HCT116 (cell line): ENCODE measurements at regions not wholly inside any gene's neighbourhood (a gene's known extent, or its start where the extent isn't known, plus 50 kb on each side); places are given as distances from the start of the nearest gene placed in this dataset.

Experiments used
- ATAC-seq: fragments of 200-7000 bp; cut with Tn5 transposase; 2 replicates; pipeline ENCODE4 v1.9.1; 2020; ENCODE audit warnings: mild to moderate bottlenecking, moderate library complexity
- BruUV-seq: library from RNA; stranded (reverse); fragments of 400-500 nt; replicated peaks from 2 replicates; lab custom pipeline; 2021; lab: Mats Ljungman, UMichigan
- CTCF ChIA-PET: fragments of 300-600 bp; sonication (Branson Sonifier 250); formaldehyde crosslinking; loops from one replicate; lab custom pipeline; 2021; ENCODE audit warnings: antibody characterized with exemption; lab: Charles Lee
- POLR2A ChIA-PET: fragments of 300-600, 350-600 bp; sonication (Branson Sonifier 250); formaldehyde crosslinking; loops from one replicate; lab custom pipeline; 2021; ENCODE audit warnings: antibody characterized with exemption; lab: Charles Lee
- RAD21 ChIA-PET, 2 experiments: fragments of 300-600 bp; sonication (Branson Sonifier 250); formaldehyde crosslinking; loops; one replicate each; lab custom pipeline; 2023; ENCODE audit warnings: low total read pairs in 2 of 2; ENCODE audit not compliant: uncharacterized antibody in 2 of 2, unreplicated experiment in 2 of 2, low non-redundant PET in 1 of 2; lab: Charles Lee
- DNase-seq: peaks from one replicate; pipeline ENCODE4 v3.0.0-alpha.2; 2010; ENCODE audit warnings: low read depth, low spot score
- H2AFZ ChIP-seq: fragments of 200-600 bp; shearing (Covaris generic), sonication (generic); 2 replicates; pipeline ENCODE4 v1.6.1; 2017; ENCODE audit warnings: low read depth, mixed run types, mixed read lengths, antibody characterized with exemption, low read length; ENCODE audit not compliant: poor library complexity, severe bottlenecking
- H3K27ac ChIP-seq: 2 replicates; pipeline ENCODE4 v1.5.1; 2012; ENCODE audit warnings: low read depth, low read length
- H3K27me3 ChIP-seq: fragments of 200-600 bp; sonication (generic); 2 replicates; pipeline ENCODE4 v1.6.1; 2016; ENCODE audit warnings: mixed run types, low read length, mixed read lengths; ENCODE audit not compliant: insufficient read depth
- H3K36me3 ChIP-seq, 2 experiments: fragments of 200-500 bp in 1 of 2; fragments of 200-600 bp in 1 of 2; sonication (Bioruptor generic) in 1 of 2; sonication (generic) in 1 of 2; 2 replicates each; pipeline versions ENCODE4 v1.5.1 to v1.6.1; 2014 to 2016; ENCODE audit warnings: low read length in 2 of 2, inconsistent platforms in 1 of 2, mixed read lengths in 1 of 2, mixed run types in 1 of 2; ENCODE audit not compliant: insufficient read depth in 2 of 2, control insufficient read depth in 1 of 2
- H3K4me1 ChIP-seq, 2 experiments: fragments of 200-600 bp in 1 of 2; sonication (generic) in 1 of 2; 2 replicates each; pipeline versions ENCODE4 v1.5.1 to v1.6.1; 2012 to 2017; ENCODE audit warnings: low read length in 2 of 2, inconsistent platforms in 1 of 2, mild to moderate bottlenecking in 1 of 2, mixed read lengths in 1 of 2, mixed run types in 1 of 2, moderate library complexity in 1 of 2; ENCODE audit not compliant: insufficient read depth in 2 of 2, control insufficient read depth in 1 of 2
- H3K4me2 ChIP-seq: fragments of 200-600 bp; sonication (generic); 2 replicates; pipeline ENCODE4 v1.6.1; 2017; ENCODE audit warnings: mixed run types, low read length, mixed read lengths
- H3K4me3 ChIP-seq, 2 experiments: fragments of 200-600 bp in 1 of 2; sonication (generic) in 1 of 2; replicated peaks in 1 of 2; 2 replicates each; pipeline ENCODE4 v1.5.1; 2011 to 2016; ENCODE audit warnings: low read length in 2 of 2, control low read depth in 1 of 2, low read depth in 1 of 2, mild to moderate bottlenecking in 1 of 2, mixed read lengths in 1 of 2, mixed run types in 1 of 2
- H3K79me2 ChIP-seq: fragments of 200-600 bp; sonication (generic); 2 replicates; pipeline ENCODE4 v1.6.1; 2017; ENCODE audit warnings: mild to moderate bottlenecking, mixed run types, low read length, moderate library complexity, mixed read lengths; ENCODE audit not compliant: insufficient read depth
- H3K9ac ChIP-seq: fragments of 200-600 bp; sonication (generic); 2 replicates; pipeline ENCODE4 v1.6.1; 2016; ENCODE audit warnings: low read length, mixed read lengths
- H3K9me2 ChIP-seq: fragments of 200-600 bp; sonication (generic), shearing (Covaris generic); 2 replicates; pipeline ENCODE4 v1.6.1; 2017; ENCODE audit warnings: mixed run types, mild to moderate bottlenecking, moderate library complexity; ENCODE audit not compliant: insufficient read depth
- H3K9me3 ChIP-seq, 2 experiments: fragments of 200-500 bp in 1 of 2; fragments of 200-600 bp in 1 of 2; sonication (Bioruptor generic) in 1 of 2; sonication (generic) in 1 of 2; 2 replicates each; pipeline ENCODE4 v1.6.1; 2014 to 2017; ENCODE audit warnings: low read length in 2 of 2, mixed read lengths in 2 of 2, inconsistent platforms in 1 of 2, low read depth in 1 of 2, mild to moderate bottlenecking in 1 of 2, mixed run types in 1 of 2, moderate library complexity in 1 of 2; ENCODE audit not compliant: control insufficient read depth in 1 of 2, insufficient read depth in 1 of 2
- H4K20me1 ChIP-seq: fragments of 200-600 bp; sonication (generic), shearing (Covaris generic); 2 replicates; pipeline ENCODE4 v1.6.1; 2017; ENCODE audit warnings: mixed run types, mild to moderate bottlenecking, moderate library complexity; ENCODE audit not compliant: insufficient read depth
- CBX3 ChIP-seq: IDR thresholded peaks from 2 replicates; pipeline ENCODE4 v1.6.1; 2012; ENCODE audit warnings: low read depth
- CTCF ChIP-seq, 3 experiments: fragments of 200-600 bp in 1 of 3; sonication (generic) in 1 of 3; IDR thresholded peaks in 2 of 3; conservative IDR thresholded peaks in 1 of 3; 2 replicates each; pipeline ENCODE4 v1.5.1; 2012 to 2017; ENCODE audit warnings: low read depth in 2 of 3, low read length in 2 of 3, antibody characterized with exemption in 1 of 3, borderline replicate concordance in 1 of 3, control low read depth in 1 of 3, mild to moderate bottlenecking in 1 of 3, mixed read lengths in 1 of 3, mixed run types in 1 of 3, moderate library complexity in 1 of 3; ENCODE audit not compliant: insufficient read depth in 1 of 3
- EGR1 ChIP-seq: IDR thresholded peaks from 2 replicates; pipeline ENCODE4 v1.6.1; 2012; ENCODE audit warnings: low read depth
- ELF1 ChIP-seq: IDR thresholded peaks from 2 replicates; pipeline ENCODE4 v1.6.1; 2012; ENCODE audit warnings: low read depth, borderline replicate concordance
- EZH2 ChIP-seq: fragments of 200-600 bp; sonication (generic); IDR thresholded peaks from 2 replicates; pipeline ENCODE4 v1.6.1; 2017; ENCODE audit warnings: antibody characterized with exemption, mixed run types
- FOSL1 ChIP-seq: IDR thresholded peaks from 2 replicates; pipeline ENCODE4 v1.6.1; 2012; ENCODE audit warnings: low read depth
- JUND ChIP-seq: IDR thresholded peaks from 2 replicates; pipeline ENCODE4 v1.6.1; 2012
- POLR2A ChIP-seq: IDR thresholded peaks from 2 replicates; pipeline ENCODE4 v1.7.0; 2011; ENCODE audit warnings: borderline replicate concordance; ENCODE audit not compliant: insufficient read depth, insufficient read length; ENCODE audit errors: extremely low read depth
- POLR2AphosphoS5 ChIP-seq: IDR thresholded peaks from 2 replicates; pipeline ENCODE4 v1.6.1; 2011; ENCODE audit warnings: mild to moderate bottlenecking, low read depth, low read length, moderate library complexity
- RAD21 ChIP-seq: IDR thresholded peaks from 2 replicates; pipeline ENCODE4 v1.6.1; 2012; ENCODE audit warnings: low read depth, mild to moderate bottlenecking
- REST ChIP-seq: IDR thresholded peaks from 2 replicates; pipeline ENCODE4 v1.6.1; 2012; ENCODE audit warnings: low read depth
- SIN3A ChIP-seq: IDR thresholded peaks from 2 replicates; pipeline ENCODE4 v1.6.1; 2012; ENCODE audit warnings: low read depth
- SRF ChIP-seq: IDR thresholded peaks from 2 replicates; pipeline ENCODE4 v1.6.1; 2012; ENCODE audit warnings: low read depth
- TCF7L2 ChIP-seq: IDR thresholded peaks from 2 replicates; pipeline ENCODE4 v1.7.0; 2011; ENCODE audit warnings: borderline replicate concordance, inconsistent platforms; ENCODE audit not compliant: insufficient read depth, insufficient read length; ENCODE audit errors: extremely low read depth
- YY1 ChIP-seq: IDR thresholded peaks from 2 replicates; pipeline ENCODE4 v1.6.1; 2011; ENCODE audit warnings: low read length, low read depth, moderate library complexity, mild to moderate bottlenecking; ENCODE audit not compliant: insufficient replicate concordance; ENCODE audit errors: extremely low read depth
- ZBTB33 ChIP-seq: IDR thresholded peaks from 2 replicates; pipeline ENCODE4 v1.6.1; 2011; ENCODE audit warnings: mild to moderate bottlenecking, low read length, moderate library complexity; ENCODE audit not compliant: insufficient replicate concordance; ENCODE audit errors: extremely low read depth
- ZFX ChIP-seq: fragments of 450-650 bp; IDR thresholded peaks from 2 replicates; pipeline ENCODE4 v1.6.1; 2017
- intact Hi-C: fragments of 100-400 bp; cut with micrococcal nuclease; formaldehyde crosslinking; loops from 2 replicates; pipeline ENCODE4 v1.10.0; 2022
- TF ChIP-seq, protein P1 (sequence below): IDR thresholded peaks from 2 replicates; pipeline ENCODE4 v1.6.1; 2012

DNA sequence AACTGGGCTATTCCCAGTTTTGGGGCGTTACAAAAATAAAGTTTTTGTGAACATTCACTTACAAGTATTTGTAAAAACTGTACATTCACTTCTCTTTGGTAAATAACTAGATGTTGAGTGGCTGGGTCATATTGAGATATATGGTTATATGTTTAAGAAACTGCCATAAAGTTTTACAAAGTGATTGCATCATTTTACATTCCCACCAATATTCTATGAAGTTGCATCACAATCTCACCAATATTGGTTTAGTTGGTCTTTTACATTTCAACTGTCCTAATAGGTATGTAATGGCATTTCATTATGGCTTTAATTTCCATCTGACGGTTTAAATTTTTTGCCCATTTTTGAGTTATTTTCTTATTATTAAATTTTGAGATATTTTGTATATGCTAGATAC lies 251.7 kb upstream of the GNAI1 start:
- H2AFZ ChIP-seq, result no peak overlapping the region
- no peak for ATAC-seq
- no peak for DNase-seq
- no peaks in the 10 kb centered on the region for H3K36me3 ChIP-seq
- no peak overlapping the region for H3K4me3 ChIP-seq
- no peaks in the 10 kb centered on the region for H3K9me2 ChIP-seq
- H3K79me2 ChIP-seq, result no peaks in the 10 kb centered on the region
- H3K9ac ChIP-seq, result no peak overlapping the region
- CTCF ChIA-PET, result no interaction called here
- RAD21 ChIA-PET, result no interaction called here
- H3K27me3 ChIP-seq, result no peaks in the 10 kb centered on the region
- H3K4me1 ChIP-seq, result no peaks in the 10 kb centered on the region
- no peak overlapping the region for H3K4me2 ChIP-seq
- H3K9me3 ChIP-seq, result no peaks in the 10 kb centered on the region
- intact Hi-C loops, result no loop called here
- H3K27ac ChIP-seq, result no peak overlapping the region
- no peak for TF ChIP-seq ZFX
- TF ChIP-seq SIN3A, result no peak
- TF ChIP-seq, protein P1, sequence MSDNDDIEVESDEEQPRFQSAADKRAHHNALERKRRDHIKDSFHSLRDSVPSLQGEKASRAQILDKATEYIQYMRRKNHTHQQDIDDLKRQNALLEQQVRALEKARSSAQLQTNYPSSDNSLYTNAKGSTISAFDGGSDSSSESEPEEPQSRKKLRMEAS, result no peak
- no peak for TF ChIP-seq POLR2A
- no peak for TF ChIP-seq ELF1
- TF ChIP-seq FOSL1, result no peak
- no peak for TF ChIP-seq EZH2
- no peak for TF ChIP-seq JUND
- no peak for TF ChIP-seq EGR1
- TF ChIP-seq TCF7L2, result no peak
- no peak for TF ChIP-seq CBX3
- no peak for TF ChIP-seq SRF
- TF ChIP-seq REST, result no peak
- TF ChIP-seq RAD21, result no peak
- no peak for TF ChIP-seq YY1
- no peak for TF ChIP-seq ZBTB33
- TF ChIP-seq CTCF (IDR thresholded peaks at IDR 0.05 in 2 of 3, conservative IDR thresholded peaks at IDR 0.05 in 1 of 3; ENCODE audit: borderline replicate concordance in 1 of 3, insufficient read depth in 1 of 3, low read depth in 2 of 3, low read length in 2 of 3), result no peak
- TF ChIP-seq POLR2AphosphoS5, result no peak
- BruUV-seq, result no TSS peak
- POLR2A ChIA-PET, result no interaction called here
- no peaks in the 10 kb centered on the region for H4K20me1 ChIP-seq
